Astrocyte (in vitro differentiated cells and primary cell): ENCODE measurements at regions not wholly inside any gene's neighbourhood (a gene's known extent, or its start where the extent isn't known, plus 50 kb on each side); places are given as distances from the start of the nearest gene placed in this dataset.
"Not testable (repeated sequence)": the region's sequence is repeated elsewhere in the genome, so short reads cannot be mapped to it uniquely, and the experiment has no call there.

Source experiments
- DNase-seq: peaks from one replicate; pipeline ENCODE4 v3.0.0-alpha.2; 2010; ENCODE audit warnings: low read depth
- FAIRE-seq: peaks from 2 replicates; lab custom pipeline; 2011; peaks lifted over from hg19 to GRCh38; lab: Jason Lieb, UNC
- H2AFZ ChIP-seq: 2 replicates; pipeline ENCODE4 v1.6.0; 2012; ENCODE audit warnings: low read depth, low read length, inconsistent platforms
- H3K27ac ChIP-seq: 2 replicates; pipeline ENCODE4 v1.5.1; 2011; ENCODE audit warnings: low read depth, low read length, inconsistent platforms
- H3K27me3 ChIP-seq: 2 replicates; pipeline ENCODE4 v1.6.0; 2011; ENCODE audit warnings: low read length, inconsistent platforms; ENCODE audit not compliant: insufficient read depth
- H3K36me3 ChIP-seq: 2 replicates; pipeline ENCODE4 v1.5.1; 2011; ENCODE audit warnings: low read length, inconsistent platforms; ENCODE audit not compliant: insufficient read depth
- H3K4me1 ChIP-seq: 2 replicates; pipeline ENCODE4 v1.5.1; 2011; ENCODE audit warnings: low read length, inconsistent platforms; ENCODE audit not compliant: insufficient read depth
- H3K4me2 ChIP-seq: 2 replicates; pipeline ENCODE4 v1.6.0; 2012; ENCODE audit warnings: low read length, inconsistent platforms
- H3K4me3 ChIP-seq: 2 replicates; pipeline ENCODE4 v1.5.1; 2011; ENCODE audit warnings: low read depth, mild to moderate bottlenecking, low read length, inconsistent platforms; ENCODE audit not compliant: insufficient read depth
- H3K79me2 ChIP-seq: 2 replicates; pipeline ENCODE4 v1.6.0; 2012; ENCODE audit warnings: mild to moderate bottlenecking, low read length, inconsistent platforms; ENCODE audit not compliant: insufficient read depth
- H3K9ac ChIP-seq: 2 replicates; pipeline ENCODE4 v1.6.0; 2012; ENCODE audit warnings: mild to moderate bottlenecking, low read length, inconsistent platforms
- H3K9me3 ChIP-seq: 2 replicates; pipeline ENCODE4 v1.5.1; 2012; ENCODE audit warnings: low read depth, mild to moderate bottlenecking, low read length, inconsistent platforms; ENCODE audit not compliant: insufficient read depth
- H4K20me1 ChIP-seq: 2 replicates; pipeline ENCODE4 v1.6.0; 2012; ENCODE audit warnings: low read length, inconsistent platforms; ENCODE audit not compliant: insufficient read depth
- H3K27ac Mint-ChIP-seq: one replicate; pipeline ENCODE4 v1.8.0; 2021; ENCODE audit warnings: mild to moderate bottlenecking, mixed read lengths; ENCODE audit not compliant: unreplicated experiment
- H3K27me3 Mint-ChIP-seq: one replicate; pipeline ENCODE4 v1.8.0; 2021; ENCODE audit warnings: low read depth, mixed read lengths; ENCODE audit not compliant: unreplicated experiment
- H3K36me3 Mint-ChIP-seq: one replicate; pipeline ENCODE4 v1.8.0; 2021; ENCODE audit warnings: low read depth, mixed read lengths; ENCODE audit not compliant: unreplicated experiment
- H3K4me1 Mint-ChIP-seq: one replicate; pipeline ENCODE4 v1.8.0; 2021; ENCODE audit warnings: low read depth, mixed read lengths; ENCODE audit not compliant: unreplicated experiment
- H3K4me3 Mint-ChIP-seq: one replicate; pipeline ENCODE4 v1.8.0; 2021; ENCODE audit warnings: mild to moderate bottlenecking, moderate library complexity, mixed read lengths; ENCODE audit not compliant: unreplicated experiment
- H3K9me3 Mint-ChIP-seq: one replicate; pipeline ENCODE4 v1.8.0; 2021; ENCODE audit warnings: mild to moderate bottlenecking, mixed read lengths; ENCODE audit not compliant: unreplicated experiment
- EZH2 ChIP-seq: IDR thresholded peaks from 2 replicates; pipeline ENCODE4 v1.6.1; 2012; ENCODE audit warnings: mild to moderate bottlenecking, low read length, inconsistent platforms; ENCODE audit not compliant: insufficient read depth
- TF ChIP-seq, protein P1 (sequence below): IDR thresholded peaks from 2 replicates; pipeline ENCODE4 v1.5.1; 2011; ENCODE audit warnings: low read depth, mild to moderate bottlenecking, inconsistent platforms, low read length, moderate library complexity; ENCODE audit not compliant: insufficient read depth

GRCh38 chr16:79986352-79986751 is 385.8 kb upstream of the MAF start:
- H3K27me3 ChIP-seq, result no peaks in the 10 kb centered on the region
- H3K4me2 ChIP-seq, result no peak overlapping the region
- peak; percentile 10 for DNase-seq
- no peaks in the 10 kb centered on the region for H4K20me1 ChIP-seq
- H3K4me3 Mint-ChIP-seq, result no peak overlapping the region
- H3K36me3 Mint-ChIP-seq, result no peaks in the 10 kb centered on the region
- H2AFZ ChIP-seq, result no peak overlapping the region
- no peak for FAIRE-seq
- H3K9ac ChIP-seq, result no peak overlapping the region
- peak overlapping the region; percentile 50 for H3K27ac Mint-ChIP-seq
- peaks cover 23% of the 10 kb centered on the region for H3K4me1 Mint-ChIP-seq
- peaks cover 9% of the 10 kb centered on the region for H3K4me1 ChIP-seq
- no peaks in the 10 kb centered on the region for H3K79me2 ChIP-seq
- H3K27me3 Mint-ChIP-seq, result no peaks in the 10 kb centered on the region
- H3K9me3 Mint-ChIP-seq, result peaks cover under 1% of the 10 kb centered on the region
- H3K9me3 ChIP-seq, result no peaks in the 10 kb centered on the region
- no peaks in the 10 kb centered on the region for H3K36me3 ChIP-seq
- H3K27ac ChIP-seq, result no peak overlapping the region
- H3K4me3 ChIP-seq, result no peak overlapping the region
- TF ChIP-seq, protein P1, sequence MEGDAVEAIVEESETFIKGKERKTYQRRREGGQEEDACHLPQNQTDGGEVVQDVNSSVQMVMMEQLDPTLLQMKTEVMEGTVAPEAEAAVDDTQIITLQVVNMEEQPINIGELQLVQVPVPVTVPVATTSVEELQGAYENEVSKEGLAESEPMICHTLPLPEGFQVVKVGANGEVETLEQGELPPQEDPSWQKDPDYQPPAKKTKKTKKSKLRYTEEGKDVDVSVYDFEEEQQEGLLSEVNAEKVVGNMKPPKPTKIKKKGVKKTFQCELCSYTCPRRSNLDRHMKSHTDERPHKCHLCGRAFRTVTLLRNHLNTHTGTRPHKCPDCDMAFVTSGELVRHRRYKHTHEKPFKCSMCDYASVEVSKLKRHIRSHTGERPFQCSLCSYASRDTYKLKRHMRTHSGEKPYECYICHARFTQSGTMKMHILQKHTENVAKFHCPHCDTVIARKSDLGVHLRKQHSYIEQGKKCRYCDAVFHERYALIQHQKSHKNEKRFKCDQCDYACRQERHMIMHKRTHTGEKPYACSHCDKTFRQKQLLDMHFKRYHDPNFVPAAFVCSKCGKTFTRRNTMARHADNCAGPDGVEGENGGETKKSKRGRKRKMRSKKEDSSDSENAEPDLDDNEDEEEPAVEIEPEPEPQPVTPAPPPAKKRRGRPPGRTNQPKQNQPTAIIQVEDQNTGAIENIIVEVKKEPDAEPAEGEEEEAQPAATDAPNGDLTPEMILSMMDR, result no peak
- no peak for TF ChIP-seq EZH2

- Mint-ChIP-seq H3K27ac (no peak overlapping the region), H3K9me3 (no peaks in the 10 kb centered on the region), H3K4me1 (peaks cover 23% of the 10 kb centered on the region), H3K4me3 (no peak overlapping the region), H3K36me3 (no peaks in the 10 kb centered on the region), H3K27me3 (no peaks in the 10 kb centered on the region)
- Histone ChIP-seq H3K36me3 (no peaks in the 10 kb centered on the region), H4K20me1 (no peaks in the 10 kb centered on the region), H3K79me2 (no peaks in the 10 kb centered on the region), H3K9me3 (no peaks in the 10 kb centered on the region), H3K4me3 (no peak overlapping the region), H3K9ac (no peak overlapping the region), H2AFZ (no peak overlapping the region), H3K4me2 (no peak overlapping the region), H3K4me1 (peaks cover 9% of the 10 kb centered on the region), H3K27ac (no peak overlapping the region), H3K27me3 (no peaks in the 10 kb centered on the region)
- DNase-seq, result no peak
- FAIRE-seq, result no peak
- TF ChIP-seq, protein P1, result no peak
- TF ChIP-seq EZH2, result no peak
Observed at GRCh38 chr16:79985606-79986005, 385.1 kb upstream of the MAF start.

- not testable (repeated sequence) for H3K4me3 ChIP-seq, H3K27ac Mint-ChIP-seq, DNase-seq, H3K9me3 ChIP-seq, H3K9me3 Mint-ChIP-seq, H3K27me3 Mint-ChIP-seq, H4K20me1 ChIP-seq, H3K4me2 ChIP-seq, H3K9ac ChIP-seq, H3K36me3 Mint-ChIP-seq, H3K27me3 ChIP-seq, H3K36me3 ChIP-seq, H3K27ac ChIP-seq, H3K79me2 ChIP-seq, H3K4me1 ChIP-seq, H3K4me3 Mint-ChIP-seq, FAIRE-seq, H2AFZ ChIP-seq
- H3K4me1 Mint-ChIP-seq, result peaks cover 16% of the 10 kb centered on the region
Observed at GRCh38 chr16:79984149-79984548, 383.6 kb upstream of the MAF start.
